HuH-7 (cell line): ENCODE measurements at regions not wholly inside any gene's neighbourhood (a gene's known extent, or its start where the extent isn't known, plus 50 kb on each side); places are given as distances from the start of the nearest gene placed in this dataset.
"Not testable (repeated sequence)": the region's sequence is repeated elsewhere in the genome, so short reads cannot be mapped to it uniquely, and the experiment has no call there.

Experiments
- DNase-seq: peaks from one replicate; pipeline ENCODE4 v3.0.0; 2011; ENCODE audit warnings: low spot score

DNA sequence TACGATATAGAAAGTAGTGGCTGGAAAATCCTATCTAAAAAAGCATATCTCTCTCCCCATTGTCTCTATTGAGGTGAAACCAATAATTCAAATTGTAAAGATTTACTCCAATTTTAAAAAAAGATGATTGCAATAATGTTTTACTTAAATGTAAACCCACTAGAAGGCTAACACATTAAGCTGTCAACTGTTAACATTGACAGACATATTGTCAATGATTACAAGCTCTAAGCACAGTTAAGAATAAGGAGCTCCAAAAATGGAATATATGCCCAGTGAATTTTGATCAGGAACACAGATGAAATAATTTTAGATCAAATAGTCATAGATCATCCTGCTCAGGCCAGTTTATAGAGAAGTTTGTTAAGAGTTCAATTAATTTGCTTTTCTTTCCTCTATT is 123.6 kb upstream of the NETO1 start:
- no peak for DNase-seq

GRCh38 chr18:72987570-72987969 is 119.8 kb upstream of the NETO1 start:
- DNase-seq: not testable (repeated sequence)

DNA sequence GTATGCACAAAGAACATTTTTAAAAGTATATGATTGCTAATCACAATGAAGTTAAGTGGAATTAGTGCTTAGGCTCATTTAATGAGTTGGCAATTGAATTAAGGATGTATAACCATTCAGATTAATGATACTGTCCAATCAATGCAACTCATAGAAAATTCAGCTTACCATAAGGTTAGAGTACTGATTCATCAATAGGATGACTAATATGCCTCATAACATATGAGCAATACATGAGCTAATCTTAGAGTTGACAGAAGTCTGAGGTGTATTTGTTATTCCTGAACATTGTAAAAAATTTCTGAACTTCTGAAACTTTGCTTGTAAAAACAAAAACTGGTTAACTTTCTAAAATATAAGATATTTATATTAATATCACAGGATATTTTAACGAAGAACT is 118.3 kb upstream of the NETO1 start:
- DNase-seq: no peak

DNA sequence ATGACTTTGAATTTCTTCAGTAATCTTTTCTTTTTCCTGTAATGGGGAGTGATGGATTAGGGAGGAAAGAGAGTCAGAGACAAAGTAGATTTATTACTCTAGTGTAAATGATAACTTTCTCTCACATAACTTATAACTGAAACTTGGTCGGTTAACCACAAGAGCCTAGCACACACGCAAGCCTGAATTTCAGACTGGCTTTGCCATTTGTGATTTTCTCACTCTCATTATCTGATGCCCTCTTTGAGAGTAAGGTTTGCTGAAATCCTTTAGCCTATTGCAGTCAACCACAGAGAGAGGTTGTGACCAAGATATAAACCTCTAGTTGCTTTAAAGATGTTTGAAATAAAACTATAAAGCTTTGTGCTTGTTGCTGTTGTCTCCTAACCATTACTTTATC is 117.9 kb upstream of the NETO1 start:
- DNase-seq: no peak

- DNase-seq: no peak
Observed at GRCh38 chr18:72984290-72984689, 116.5 kb upstream of the NETO1 start.

- DNase-seq: no peak
Observed at GRCh38 chr18:72973841-72974240, 106.1 kb upstream of the NETO1 start.

DNA sequence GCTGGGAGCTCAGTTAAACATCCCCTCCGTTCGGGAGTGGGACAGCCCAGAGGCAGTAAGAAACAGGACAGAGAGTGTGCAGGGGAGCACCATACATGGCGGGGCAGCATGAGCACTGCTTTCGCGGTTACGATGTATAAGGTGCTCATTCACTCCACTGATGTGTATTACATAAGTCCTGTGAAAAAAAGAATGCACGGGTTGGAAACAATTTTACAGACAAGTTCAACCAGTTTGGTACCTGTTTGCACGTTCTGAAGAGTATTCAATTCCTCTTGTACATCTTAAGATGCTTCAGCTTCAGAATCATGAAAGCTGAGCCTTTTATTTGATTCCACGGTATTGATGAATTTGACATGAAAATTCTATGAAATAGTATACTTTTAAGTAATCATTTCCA is 97.8 kb upstream of the NETO1 start:
- no peak for DNase-seq

GRCh38 chr18:72958195-72958594 is 90.4 kb upstream of the NETO1 start:
- not testable (repeated sequence) for DNase-seq

DNA sequence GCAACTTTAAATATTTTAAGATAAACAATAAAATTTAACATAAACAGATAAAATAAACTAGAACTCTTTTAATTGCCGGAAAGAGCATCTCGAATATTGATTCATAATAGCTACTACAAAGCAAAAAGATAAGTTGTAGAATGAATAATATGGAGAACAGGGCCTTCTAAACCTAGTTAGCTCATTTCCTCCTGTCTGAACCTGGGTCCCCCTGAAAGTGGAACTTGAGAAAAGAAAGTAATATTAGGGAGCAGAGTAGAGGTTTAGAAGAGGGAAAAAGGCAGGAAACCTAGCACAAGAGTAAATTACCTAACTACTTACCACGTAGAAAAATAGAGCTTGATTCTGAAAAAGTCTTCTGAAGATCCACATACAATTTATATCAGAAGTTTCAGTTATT is 80.7 kb upstream of the NETO1 start:
- no peak for DNase-seq

DNA sequence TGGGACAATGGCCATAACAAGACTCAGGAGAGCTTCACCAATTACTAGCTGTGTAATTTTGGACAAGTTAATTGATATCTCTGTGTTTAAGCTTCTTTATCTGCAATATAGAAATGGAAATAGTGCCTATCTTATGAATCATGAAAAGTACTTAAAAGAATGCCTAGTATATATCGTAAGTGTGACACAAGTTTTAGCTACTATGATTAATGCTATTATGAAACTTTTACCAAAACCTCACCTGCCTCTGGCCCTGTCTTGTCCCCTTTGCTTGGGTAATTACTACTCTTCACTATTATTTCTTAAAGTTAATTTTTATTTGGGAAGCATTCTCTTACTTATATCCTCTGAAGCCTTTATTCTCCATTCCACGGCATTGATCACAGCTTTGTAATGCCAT is 75.0 kb upstream of the NETO1 start:
- no peak for DNase-seq

- DNase-seq: no peak
Observed at GRCh38 chr18:72940986-72941385, 73.2 kb upstream of the NETO1 start.

DNA sequence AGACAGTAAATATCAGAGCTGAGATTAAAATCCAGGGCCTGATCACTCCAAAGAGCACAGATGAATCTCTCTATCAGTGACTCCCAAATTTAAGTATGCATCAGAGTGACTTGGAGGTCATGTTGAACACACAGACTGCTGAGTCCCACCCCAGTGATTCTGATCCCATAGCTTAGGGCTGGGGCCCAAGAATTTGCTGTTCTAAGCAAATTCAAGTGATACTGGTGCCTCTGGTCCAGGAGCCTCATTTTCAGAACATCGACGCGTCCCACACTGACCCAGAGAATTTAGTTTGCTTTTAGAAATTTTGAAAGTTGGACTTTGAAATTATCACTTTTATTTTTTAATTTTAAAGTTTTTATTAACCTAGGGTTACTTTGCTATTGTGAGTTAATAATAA is 72.7 kb upstream of the NETO1 start:
- no peak for DNase-seq

DNA sequence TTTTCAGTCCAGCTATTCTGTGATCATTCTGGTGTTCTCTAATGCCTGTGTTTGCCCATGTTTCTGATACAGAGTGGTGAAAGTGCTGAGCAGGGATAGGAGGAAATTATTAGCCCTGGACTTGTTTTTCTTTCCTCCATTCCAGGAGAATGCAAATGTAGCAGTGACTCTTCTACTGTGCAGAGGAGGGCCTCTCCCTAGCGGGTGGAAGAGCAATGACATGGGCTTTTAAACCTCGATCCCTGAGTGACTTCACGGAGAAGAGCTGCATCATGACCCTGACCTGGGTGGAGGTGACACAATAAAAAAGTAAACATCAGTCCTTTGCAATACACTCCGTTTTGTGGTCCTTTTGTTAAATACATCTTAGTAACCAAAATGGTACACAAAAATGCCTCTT is 68.0 kb upstream of the NETO1 start:
- DNase-seq: no peak

DNA sequence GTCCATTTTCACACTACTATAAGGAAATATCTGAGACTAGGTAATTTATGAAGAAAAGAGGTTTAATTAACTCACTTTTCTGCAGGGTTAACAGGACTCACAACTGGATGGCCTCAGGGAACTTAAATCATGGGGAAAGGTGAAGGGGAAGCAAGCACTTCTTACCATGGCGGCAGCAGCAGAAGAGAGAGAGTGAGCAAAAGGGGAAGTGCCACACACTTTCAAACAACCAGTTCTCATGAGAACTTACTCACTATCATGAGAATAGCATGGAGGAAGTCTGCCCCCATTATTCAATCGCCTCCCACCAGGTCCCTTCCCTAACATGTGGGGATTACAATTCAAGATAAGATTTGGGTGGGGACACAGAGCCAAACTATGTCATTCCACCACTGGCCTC is 55.1 kb upstream of the NETO1 start:
- no peak for DNase-seq
